ENCODE measurements at regions not wholly inside any gene's neighbourhood (a gene's known extent, or its start where the extent isn't known, plus 50 kb on each side); places are given as distances from the start of the nearest gene placed in this dataset.
A peak's percentile ranks its signal among the peaks of the same experiment; 100 is the strongest.
"Not testable (repeated sequence)": the region's sequence is repeated elsewhere in the genome, so short reads cannot be mapped to it uniquely, and the experiment has no call there.

DNA sequence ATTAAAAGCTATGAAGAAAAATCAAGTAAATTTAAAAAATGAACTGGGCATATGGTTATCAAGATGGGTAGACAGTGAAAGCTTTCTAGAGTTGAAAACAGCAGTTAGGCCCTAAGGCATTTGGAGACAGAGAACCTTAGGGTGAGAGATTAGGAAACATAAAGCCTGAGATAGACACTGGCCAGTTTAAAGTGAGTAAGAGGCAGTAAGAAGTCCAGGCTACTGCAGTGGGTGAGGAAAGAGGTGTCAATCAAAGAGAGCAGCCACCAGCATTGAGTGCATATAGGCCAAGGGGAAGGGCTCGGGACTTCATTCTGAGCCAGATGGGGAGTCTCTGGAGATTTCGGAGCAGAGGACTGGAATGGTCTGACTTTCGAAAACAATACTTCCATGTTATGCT lies 1360.5 kb upstream of the ADGRL4 start:
- DNase-seq = no peak

DNA sequence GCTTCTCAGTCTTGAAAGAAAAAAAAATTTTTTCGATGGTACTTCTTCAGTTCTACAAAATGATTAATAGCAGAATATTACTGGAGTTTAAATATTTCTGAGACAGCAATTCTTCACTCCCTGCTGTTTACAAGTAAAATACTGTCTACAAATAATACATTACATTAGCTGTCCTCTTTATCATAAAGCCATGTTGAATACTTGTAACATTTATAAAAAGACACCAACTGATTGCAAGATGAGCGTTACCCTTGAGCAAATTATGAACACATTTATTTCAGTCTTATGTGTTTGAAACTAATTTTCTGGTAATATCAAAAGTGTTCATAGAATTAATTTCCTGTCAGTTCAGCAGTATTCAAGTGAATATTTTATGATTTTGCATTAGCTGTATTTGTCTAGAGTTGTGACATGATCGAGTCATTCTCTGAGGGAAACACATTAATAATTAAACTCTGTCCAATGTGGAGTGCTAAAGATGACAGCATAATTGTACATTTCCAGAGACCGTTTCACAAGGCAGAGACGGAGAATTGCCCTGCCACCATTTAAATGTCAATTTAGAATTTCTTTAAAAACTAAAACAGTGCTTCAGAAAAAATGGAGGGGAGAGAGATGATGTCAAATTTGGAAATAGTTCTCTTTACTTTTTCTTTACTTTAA lies 1359.0 kb upstream of the ADGRL4 start:
- DNase-seq = no peak

DNA sequence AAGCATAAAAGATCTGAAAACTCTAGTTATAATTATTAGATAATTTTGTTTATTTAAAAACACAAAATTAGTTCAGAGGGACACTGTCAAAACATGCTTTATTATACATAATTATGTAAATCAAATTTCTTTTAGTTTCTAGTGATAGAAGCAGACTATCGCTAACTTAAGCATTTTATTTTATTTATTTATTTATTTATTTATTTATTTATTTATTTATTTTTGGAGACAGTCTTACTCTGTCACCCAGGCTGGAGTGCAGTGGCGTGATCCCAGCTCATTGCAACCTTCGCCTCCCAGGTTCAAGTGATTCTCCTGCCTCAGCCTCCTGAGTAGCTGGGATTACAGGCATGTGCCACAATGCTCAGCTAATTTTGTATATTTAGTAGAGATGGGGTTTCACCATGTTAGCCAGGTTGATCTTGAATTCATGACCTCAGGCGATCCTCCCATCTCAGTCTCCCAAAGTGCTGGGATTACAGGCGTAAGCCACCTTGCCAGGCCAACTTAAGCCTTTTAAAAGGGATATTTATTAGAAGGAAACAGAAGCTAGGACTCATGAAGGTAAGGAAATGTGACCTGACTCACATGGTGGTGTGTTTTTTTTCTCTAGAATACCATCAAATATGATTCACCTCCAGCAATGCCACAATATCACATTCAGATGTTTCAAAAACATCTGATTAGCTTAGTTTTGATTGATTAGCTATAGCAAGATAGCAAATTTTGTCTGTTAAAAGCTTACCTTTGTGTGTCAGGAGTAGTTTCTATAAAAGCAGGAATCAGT lies 1357.4 kb upstream of the ADGRL4 start:
- DNase-seq = no peak

DNA sequence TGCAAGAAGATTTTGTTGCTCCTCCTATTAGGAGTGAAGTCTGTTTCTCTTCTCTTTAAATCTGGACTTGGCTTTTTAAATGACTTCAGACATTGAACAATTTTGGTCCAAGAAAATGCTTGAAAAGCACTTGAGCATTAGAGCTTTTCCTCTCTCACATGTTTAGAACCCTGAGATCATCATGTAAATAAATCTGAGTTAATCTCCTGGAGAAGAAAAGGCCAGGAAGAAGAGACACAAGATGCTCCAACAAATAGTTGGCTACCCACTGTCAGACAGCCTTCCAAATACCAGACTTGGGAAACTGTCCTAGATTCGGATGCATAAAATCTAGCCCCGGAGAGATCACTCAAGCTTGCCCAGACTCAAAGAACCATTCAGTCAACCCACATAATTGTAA lies 1353.1 kb upstream of the ADGRL4 start:
- no peak for DNase-seq

DNA sequence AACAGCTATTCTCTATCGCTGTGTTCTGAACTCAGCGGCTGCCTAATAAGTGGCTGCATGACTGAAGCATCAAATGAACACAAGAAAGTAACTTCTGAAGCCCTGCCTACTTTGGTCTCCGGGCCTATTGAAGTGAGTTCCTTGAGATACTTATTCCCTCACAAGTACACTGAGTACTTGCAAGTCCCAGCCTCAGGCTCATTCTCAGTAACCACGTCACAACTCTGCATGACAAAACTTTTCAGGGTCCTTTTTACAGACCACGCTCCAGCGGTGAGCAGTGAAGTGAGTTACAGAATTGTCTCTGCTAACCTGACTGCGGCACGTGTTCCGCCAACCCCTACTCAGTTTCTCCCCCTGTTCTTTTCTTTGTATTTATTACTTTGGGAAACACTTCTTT lies 1342.7 kb upstream of the ADGRL4 start:
- no peak for DNase-seq

DNA sequence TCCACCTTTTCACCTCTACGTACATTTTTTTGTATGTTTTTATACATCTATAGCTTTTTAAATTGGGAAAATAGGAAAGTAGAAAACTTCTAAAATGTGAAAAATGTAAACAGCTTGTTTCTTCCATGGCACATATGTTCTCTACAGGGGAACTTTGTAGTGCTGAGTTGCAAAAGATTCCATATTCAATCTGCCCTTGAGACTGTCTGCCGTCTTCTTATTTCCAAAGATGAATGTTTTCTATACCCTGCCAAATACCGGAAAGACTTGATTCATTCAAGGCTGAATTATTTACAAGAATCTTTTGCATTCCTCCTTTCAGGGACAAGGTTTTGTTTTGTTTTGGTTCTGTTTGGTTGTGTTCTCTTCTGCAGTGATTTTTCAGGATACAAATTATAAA lies 1334.5 kb upstream of the ADGRL4 start:
- no peak for DNase-seq

GRCh38 chr1:80318108-80318507 lies 1311.6 kb upstream of the ADGRL4 start:
- no peak for DNase-seq

DNA sequence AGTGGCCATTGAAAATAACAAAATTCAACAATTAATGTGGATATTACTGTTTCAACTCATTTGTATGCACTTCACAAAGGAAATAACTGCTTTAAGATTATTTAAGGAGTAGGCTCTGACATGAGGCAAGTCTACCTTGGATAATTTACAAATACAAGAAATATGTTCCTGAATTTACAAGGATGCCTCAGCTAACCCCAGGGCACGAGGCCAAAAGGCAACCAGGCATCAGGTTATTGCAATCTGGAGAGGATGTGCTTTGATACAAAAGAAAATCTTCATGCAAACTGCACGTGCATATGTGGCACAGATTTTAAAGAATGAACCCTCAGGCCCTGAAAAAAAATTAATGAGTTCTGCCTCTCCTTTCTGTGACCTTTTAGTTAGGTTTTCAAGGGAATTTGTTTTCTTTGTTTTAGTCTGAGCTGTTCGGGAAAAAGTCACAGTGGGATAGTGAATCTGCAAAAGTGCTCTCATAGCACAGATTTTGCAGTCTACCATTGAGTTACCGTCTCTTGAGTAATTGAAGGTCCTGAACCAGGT lies 1304.2 kb upstream of the ADGRL4 start:
- DNase-seq = no peak

GRCh38 chr1:80305466-80305865 lies 1298.9 kb upstream of the ADGRL4 start:
- DNase-seq = peak; percentile 1

DNA sequence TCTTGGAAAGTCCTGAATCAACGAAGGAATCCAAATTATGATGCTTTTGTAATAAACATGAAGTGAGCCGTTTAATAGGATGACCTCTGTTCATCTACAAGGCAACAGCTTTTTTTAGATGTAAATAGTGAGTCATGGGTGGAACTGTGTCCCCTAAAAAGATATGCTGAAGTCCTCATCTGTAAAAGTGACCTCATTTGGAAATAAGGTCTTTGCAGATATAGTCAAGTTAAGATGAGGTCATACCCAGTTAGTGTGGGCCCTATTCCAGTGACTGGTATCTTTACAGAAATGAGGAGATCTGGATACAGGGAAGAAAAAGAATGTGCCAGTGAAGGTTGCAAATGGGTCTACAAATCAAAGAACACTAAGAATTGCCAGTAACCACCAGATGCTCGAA lies 1287.3 kb upstream of the ADGRL4 start:
- no peak for DNase-seq

DNA sequence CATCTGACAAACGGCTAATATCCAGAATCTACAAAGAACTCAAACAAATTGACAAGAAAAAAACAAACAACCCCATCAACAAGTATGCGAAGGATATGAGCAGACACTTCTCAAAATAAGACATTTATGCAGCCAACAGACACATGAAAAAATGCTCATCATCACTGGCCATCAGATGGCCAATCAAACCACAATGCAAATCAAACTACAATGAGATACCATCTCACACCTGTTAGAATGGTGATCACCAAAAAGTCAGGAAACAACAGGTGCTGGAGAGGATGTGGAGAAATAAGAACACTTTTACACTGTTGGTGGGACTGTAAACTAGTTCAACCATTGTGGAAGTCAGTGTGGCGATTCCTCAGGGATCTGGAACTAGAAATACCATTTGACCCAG lies 1282.2 kb upstream of the ADGRL4 start:
- DNase-seq = not testable (repeated sequence)

DNA sequence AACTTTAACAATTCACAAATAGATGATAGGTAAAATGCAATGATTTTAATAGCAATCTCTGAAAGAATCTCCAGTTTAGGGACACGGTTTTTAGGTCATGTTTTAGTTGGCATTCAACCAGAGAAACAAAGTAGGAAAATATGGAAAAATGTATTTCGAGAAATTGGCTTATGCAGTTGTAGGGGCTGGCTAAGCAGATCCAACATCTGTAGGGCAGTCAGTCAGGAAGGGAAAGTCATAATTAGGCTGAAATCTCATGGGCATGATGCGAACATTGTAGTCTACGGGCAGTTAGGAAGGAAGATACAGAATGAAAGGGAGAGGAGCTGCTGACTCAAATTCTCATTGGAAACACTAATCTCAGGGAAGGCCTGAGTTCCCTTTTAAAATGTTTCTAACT lies 1276.0 kb upstream of the ADGRL4 start:
- no peak for DNase-seq

- DNase-seq = no peak
Measured at GRCh38 chr1:80278936-80279335, 1272.4 kb upstream of the ADGRL4 start.

DNA sequence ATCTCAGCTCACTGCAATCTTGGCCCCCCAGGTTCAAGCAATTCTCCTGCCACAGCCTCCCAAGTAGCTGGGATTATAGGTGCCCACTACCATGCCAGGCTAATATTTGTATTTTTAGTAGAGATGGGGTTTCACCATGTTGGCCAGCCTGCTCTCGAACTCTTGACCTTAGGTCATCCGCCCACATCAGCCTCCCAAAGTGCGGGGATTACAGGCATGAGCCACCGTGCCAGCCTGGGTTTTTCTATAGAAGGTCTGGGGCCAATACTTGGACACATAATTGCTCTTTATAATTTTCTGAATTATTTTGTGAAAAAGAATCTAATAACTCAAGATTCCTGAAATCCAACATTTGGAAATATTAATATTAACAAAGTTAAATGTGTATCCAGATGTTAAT lies 1267.7 kb upstream of the ADGRL4 start:
- no peak for DNase-seq

GRCh38 chr1:80272495-80272894 lies 1266.0 kb upstream of the ADGRL4 start:
- DNase-seq = no peak

DNA sequence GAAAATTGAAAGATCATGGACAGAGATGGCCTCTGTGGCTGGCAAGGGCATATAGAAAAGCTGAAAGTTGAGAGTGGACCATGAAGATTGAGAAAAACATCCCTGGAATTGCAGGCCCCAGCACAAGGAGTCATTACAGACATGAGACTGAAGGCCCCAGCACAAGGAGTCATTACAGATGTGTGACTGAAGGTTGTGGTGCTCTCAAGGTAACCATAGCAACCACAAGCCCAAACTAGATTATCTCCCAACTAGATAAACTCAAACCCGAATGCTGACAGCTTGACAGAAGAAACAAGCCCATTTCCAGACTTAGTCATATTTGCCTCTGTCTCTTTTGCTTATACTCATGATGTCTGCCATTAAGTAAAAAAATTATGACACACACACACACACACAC lies 1252.1 kb upstream of the ADGRL4 start:
- DNase-seq = no peak

GRCh38 chr1:80251591-80251990 lies 1245.1 kb upstream of the ADGRL4 start:
- DNase-seq = peak; percentile 6

- DNase-seq = no peak
Measured at GRCh38 chr1:80251171-80251570, 1244.6 kb upstream of the ADGRL4 start.

- peak; percentile 52 for DNase-seq
Measured at GRCh38 chr1:80250573-80251168, 1244.1 kb upstream of the ADGRL4 start.

DNA sequence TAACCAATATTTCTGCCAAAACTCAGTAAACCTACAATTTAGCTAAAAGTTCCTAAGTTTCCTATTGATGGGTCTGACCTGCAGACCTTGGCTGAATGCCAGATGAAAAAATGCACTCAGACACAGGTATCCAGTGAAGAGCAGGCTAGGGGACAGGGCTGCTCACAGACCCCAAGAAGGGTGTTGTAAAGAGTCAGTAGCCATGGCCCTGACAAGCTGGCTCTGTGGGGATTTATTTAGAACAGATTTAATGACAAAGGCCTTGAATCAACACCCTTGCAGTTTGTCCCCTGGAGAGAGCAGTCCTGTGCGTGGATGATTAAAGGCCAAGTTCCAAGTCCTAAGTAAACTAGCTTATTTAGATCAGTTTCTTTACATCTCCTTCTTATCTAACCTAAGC lies 1243.2 kb upstream of the ADGRL4 start:
- DNase-seq = no peak

GRCh38 chr1:80248886-80249285 lies 1242.4 kb upstream of the ADGRL4 start:
- DNase-seq = peak; percentile 22

DNA sequence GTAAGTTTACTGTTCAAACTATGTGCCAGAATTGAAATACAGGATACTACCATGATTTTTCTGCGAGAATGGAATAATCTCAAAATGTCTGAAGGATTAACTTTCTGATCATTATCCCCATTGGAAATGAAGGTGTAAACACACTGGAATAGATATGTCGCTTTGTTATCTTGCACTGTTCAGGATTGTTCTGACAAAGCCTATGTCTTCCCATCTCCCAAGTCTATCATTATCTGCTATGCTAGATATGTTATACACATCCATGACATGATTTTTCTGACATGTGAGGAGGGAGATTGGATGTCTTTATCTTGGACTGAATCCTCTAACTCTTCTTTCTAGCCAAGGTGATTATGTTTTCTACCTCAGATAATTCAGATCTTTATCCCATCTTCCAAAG lies 1239.3 kb upstream of the ADGRL4 start:
- DNase-seq = no peak

DNA sequence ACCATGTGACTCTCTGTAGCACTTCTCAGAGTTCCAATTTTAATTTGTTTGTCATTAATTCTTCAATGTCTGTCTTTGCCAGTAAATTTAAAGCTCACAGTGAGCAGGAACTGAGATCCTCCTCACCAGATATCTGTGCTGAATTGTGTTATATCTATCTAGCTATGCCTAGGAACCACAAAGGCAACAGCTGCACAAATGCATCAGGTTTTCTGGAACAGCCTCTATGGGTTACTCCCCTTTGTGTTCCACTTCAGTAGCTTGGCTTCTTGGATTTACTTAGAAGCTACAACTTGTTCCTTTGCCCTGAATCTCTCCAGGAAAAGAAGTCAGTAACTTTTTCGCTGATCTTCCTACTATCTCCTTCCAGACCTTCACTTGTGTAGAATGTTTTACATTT lies 1237.8 kb upstream of the ADGRL4 start:
- no peak for DNase-seq

- no peak for DNase-seq
Measured at GRCh38 chr1:80241566-80241965, 1235.0 kb upstream of the ADGRL4 start.
